GM19238 (cell line): ENCODE measurements at regions not wholly inside any gene's neighbourhood (a gene's known extent, or its start where the extent isn't known, plus 50 kb on each side); places are given as distances from the start of the nearest gene placed in this dataset.
"Not testable (repeated sequence)": the region's sequence is repeated elsewhere in the genome, so short reads cannot be mapped to it uniquely, and the experiment has no call there.

Experiments used
- DNase-seq: peaks from one replicate; pipeline ENCODE4 v3.0.0; 2011; ENCODE audit warnings: low spot score; ENCODE audit not compliant: insufficient read length

- DNase-seq, result no peak
Observed at GRCh38 chr12:131312793-131313545, 359.3 kb downstream of the ADGRD1 start.

GRCh38 chr12:131313635-131314034 lies 359.9 kb downstream of the ADGRD1 start:
- DNase-seq, result no peak

- no peak for DNase-seq
Observed at GRCh38 chr12:131314524-131315090, 360.9 kb downstream of the ADGRD1 start.

GRCh38 chr12:131315601-131316000 lies 361.9 kb downstream of the ADGRD1 start:
- DNase-seq, result no peak

- DNase-seq, result no peak
Observed at GRCh38 chr12:131316388-131316787, 362.7 kb downstream of the ADGRD1 start.

- no peak for DNase-seq
Observed at GRCh38 chr12:131318045-131318685, 364.5 kb downstream of the ADGRD1 start.

GRCh38 chr12:131321988-131322387 lies 368.3 kb downstream of the ADGRD1 start:
- no peak for DNase-seq

- not testable (repeated sequence) for DNase-seq
Observed at GRCh38 chr12:131322460-131322859, 368.8 kb downstream of the ADGRD1 start.

GRCh38 chr12:131323879-131324278 lies 370.2 kb downstream of the ADGRD1 start:
- no peak for DNase-seq

- no peak for DNase-seq
Observed at GRCh38 chr12:131327521-131328488, 374.1 kb downstream of the ADGRD1 start.

GRCh38 chr12:131328861-131329845 lies 375.4 kb downstream of the ADGRD1 start:
- not testable (repeated sequence) for DNase-seq

GRCh38 chr12:131330106-131330815 lies 376.6 kb downstream of the ADGRD1 start:
- no peak for DNase-seq

GRCh38 chr12:131331148-131331750 lies 377.5 kb downstream of the ADGRD1 start:
- no peak for DNase-seq

GRCh38 chr12:131332224-131332623 lies 378.5 kb downstream of the ADGRD1 start:
- no peak for DNase-seq

GRCh38 chr12:131333136-131333535 lies 377.8 kb upstream of the SFSWAP start:
- no peak for DNase-seq

GRCh38 chr12:131333621-131334440 lies 377.1 kb upstream of the SFSWAP start:
- no peak for DNase-seq

GRCh38 chr12:131334835-131335234 lies 376.1 kb upstream of the SFSWAP start:
- no peak for DNase-seq

GRCh38 chr12:131335456-131335855 lies 375.4 kb upstream of the SFSWAP start:
- no peak for DNase-seq
